ENCODE measurements at regions not wholly inside any gene's neighbourhood (a gene's known extent, or its start where the extent isn't known, plus 50 kb on each side); places are given as distances from the start of the nearest gene placed in this dataset.

DNA sequence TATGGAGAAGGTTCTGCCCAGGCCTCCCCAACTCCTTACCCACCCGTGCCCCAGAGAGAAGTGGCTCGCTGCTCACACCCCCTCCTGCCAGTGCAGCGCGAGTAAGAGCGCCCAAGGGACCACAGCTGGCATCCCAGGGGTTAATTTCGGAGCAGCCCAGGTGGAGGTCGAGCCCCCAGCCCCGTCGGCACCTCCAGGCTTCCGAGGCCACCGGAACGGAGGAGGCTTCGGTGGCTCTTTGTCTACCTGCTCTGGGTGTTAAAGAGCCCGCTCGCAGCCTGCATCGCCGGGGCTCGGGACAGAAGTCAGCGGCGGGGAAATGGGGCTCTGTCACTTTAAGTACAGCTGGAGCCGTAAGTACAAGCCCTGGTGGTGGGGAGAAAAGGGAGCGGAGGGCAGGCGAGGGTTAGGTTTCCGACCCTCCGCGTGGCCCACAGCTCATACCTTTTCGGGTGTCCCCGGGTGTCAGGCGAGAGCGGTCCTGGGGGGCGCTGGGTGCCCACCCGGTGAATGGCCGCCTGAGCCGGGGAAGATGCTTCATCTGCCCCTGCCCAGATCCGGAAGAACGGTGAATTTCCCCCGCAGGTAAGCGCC, 89.4 kb upstream of the IPO9 start:
- TF ChIP-seq CTCF (IDR thresholded peaks at IDR 0.05) (peak in 1 of 12 donors; percentile 9), POLR2A (IDR thresholded peaks at IDR 0.05) (no peak)
